ENCODE measurements at regions not wholly inside any gene's neighbourhood (a gene's known extent, or its start where the extent isn't known, plus 50 kb on each side); places are given as distances from the start of the nearest gene placed in this dataset.

GRCh38 chr6:118387921-118388701 is 160.0 kb upstream of the PLN start:
- no peak for TF ChIP-seq CTCF (conservative IDR thresholded peaks at IDR 0.05)
- H3K4me3 Mint-ChIP-seq: no peak overlapping the region
- Histone ChIP-seq H3K79me2 (ENCODE audit: insufficient read depth, low read length) (no peaks in the 10 kb centered on the region), H3K18ac (ENCODE audit: insufficient read length, low read depth, low read length) (no peak overlapping the region), H4K8ac (replicated peaks; ENCODE audit: insufficient read length, low read depth, low read length) (no peak overlapping the region), H2AK5ac (ENCODE audit: insufficient read length, low read length) (no peak overlapping the region), H3K14ac (ENCODE audit: insufficient read depth, low read length) (no peak overlapping the region), H3K27ac (ENCODE audit: insufficient read length, low read depth, low read length) (no peak overlapping the region), H3K23me2 (ENCODE audit: insufficient read length, low read depth, low read length, poor library complexity, severe bottlenecking) (no peaks in the 10 kb centered on the region), H3T11ph (ENCODE audit: low read length) (no peak overlapping the region), H3K4me2 (ENCODE audit: insufficient read depth, insufficient read length, low read length) (no peak overlapping the region), H3K9me3 (ENCODE audit: control insufficient read depth, low read depth, low read length) (no peaks in the 10 kb centered on the region), H3K27me3 (ENCODE audit: insufficient read depth, low read length) (no peaks in the 10 kb centered on the region), H2BK12ac (ENCODE audit: insufficient read length, low read depth, low read length) (no peak overlapping the region), H3K4me1 (ENCODE audit: insufficient read depth, low read length) (no peaks in the 10 kb centered on the region; the same call in 1 of the 2 replicates), H3K4ac (ENCODE audit: low read depth, low read length) (no peak overlapping the region), H2BK20ac (ENCODE audit: low read depth, low read length, poor library complexity, severe bottlenecking) (no peak overlapping the region), H3K9ac (ENCODE audit: extremely low read depth, insufficient read length, low read length) (no peak overlapping the region), H4K5ac (ENCODE audit: insufficient read length, low read depth, low read length) (no peak overlapping the region), H3K23ac (ENCODE audit: insufficient read length, low read depth, low read length) (no peak overlapping the region), H4K20me1 (ENCODE audit: control insufficient read depth, insufficient read depth, insufficient read length) (no peaks in the 10 kb centered on the region), H4K91ac (ENCODE audit: insufficient read length, low read depth, low read length) (no peak overlapping the region), H2BK5ac (ENCODE audit: insufficient read length, low read length) (no peak overlapping the region), H2BK15ac (ENCODE audit: low read depth, low read length) (no peak overlapping the region), H2AFZ (ENCODE audit: low read length) (no peak overlapping the region), H3K79me1 (ENCODE audit: insufficient read depth, low read depth, low read length, poor library complexity, severe bottlenecking) (no peaks in the 10 kb centered on the region), H3K56ac (ENCODE audit: insufficient read length, low read depth, low read length) (no peak overlapping the region), H2BK120ac (ENCODE audit: low read depth, low read length, poor library complexity, severe bottlenecking) (no peak overlapping the region)
- no CpG with 5 or more reads among the region's 7 CpGs for WGBS (ENCODE audit: extremely low coverage, insufficient read length, low lambda C conversion rate)
- H3K9me3 Mint-ChIP-seq: no peaks in the 10 kb centered on the region; a peak in 1 of 5 replicates
- H3K27ac Mint-ChIP-seq: no peak overlapping the region
- DNase-seq: no peak
- H3K36me3 Mint-ChIP-seq (ENCODE audit: insufficient read depth in 1 of 3, low read depth in 3 of 3): no peaks in the 10 kb centered on the region
- no peaks in the 10 kb centered on the region for H3K27me3 Mint-ChIP-seq (ENCODE audit: low read depth)
- H3K4me1 Mint-ChIP-seq: peaks cover 0 to 3% of the 10 kb centered on the region in 2 experiments; a peak in 2 of 4 replicates
